CD4-positive, alpha-beta T cell treated with Interleukin-4 for 4 hours (primary cell): ENCODE measurements at regions not wholly inside any gene's neighbourhood (a gene's known extent, or its start where the extent isn't known, plus 50 kb on each side); places are given as distances from the start of the nearest gene placed in this dataset.

ENCODE experiments used
- DNase-seq: peaks from one replicate; pipeline ENCODE4 v3.0.0-alpha.2; 2020

DNA sequence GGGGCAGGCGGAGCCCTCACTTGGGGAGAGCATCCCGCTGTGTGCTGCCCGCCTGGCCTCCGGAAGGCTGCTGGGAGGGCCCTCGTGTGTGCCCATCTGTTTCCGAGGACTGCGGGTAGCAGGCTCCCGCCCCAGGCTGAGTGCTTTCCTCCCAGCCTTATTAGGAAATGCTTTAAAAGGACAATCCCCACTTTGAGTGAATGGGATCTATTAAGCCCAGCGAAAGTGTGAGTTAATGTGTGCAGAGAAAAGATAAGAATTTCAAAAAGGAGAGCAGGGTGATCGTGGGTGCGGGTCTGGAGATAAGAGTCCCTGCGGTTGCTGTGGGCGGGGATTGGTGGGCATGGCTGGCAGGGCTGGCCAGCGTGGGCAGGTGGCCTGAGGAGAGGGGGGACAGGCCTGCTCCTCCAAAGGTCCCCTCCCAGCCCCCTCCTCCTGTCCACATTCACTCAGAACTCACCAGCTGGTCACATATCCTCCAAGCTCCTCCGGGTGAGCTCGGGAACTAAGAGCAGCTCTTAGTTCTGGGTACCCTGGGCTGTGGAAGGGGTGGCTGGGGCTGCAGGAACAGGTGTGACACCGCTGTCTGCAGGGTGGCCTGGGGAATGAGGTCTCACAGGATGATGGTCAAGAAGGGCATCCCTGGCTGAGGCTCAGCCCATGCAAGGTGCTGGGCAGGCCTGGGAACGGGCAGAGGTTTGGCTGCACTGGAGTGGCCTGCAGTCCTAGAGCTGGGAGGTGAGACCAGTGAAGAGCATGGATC, 1260.3 kb downstream of the BRD1 start:
- DNase-seq: no peak

DNA sequence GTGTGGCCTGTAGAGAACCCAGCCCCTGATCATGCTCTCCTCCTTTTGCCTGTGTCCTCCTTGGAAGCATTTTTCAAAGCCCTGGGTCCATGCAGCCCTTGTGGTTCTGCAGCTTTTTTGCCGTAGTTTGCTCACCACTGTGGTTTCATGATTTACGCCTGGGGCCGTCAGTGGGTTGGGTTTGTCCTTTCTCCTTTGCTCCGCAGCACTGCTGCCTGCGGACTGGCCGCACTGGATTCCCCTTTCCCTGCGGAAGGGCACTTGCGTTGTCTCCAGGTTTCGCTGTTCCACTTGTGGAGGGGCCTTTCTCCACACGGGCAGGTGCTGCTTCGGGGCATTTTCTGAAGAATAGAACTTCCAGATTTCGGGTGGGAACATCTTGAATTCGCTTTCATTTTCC, 1260.9 kb downstream of the BRD1 start:
- DNase-seq: no peak

DNA sequence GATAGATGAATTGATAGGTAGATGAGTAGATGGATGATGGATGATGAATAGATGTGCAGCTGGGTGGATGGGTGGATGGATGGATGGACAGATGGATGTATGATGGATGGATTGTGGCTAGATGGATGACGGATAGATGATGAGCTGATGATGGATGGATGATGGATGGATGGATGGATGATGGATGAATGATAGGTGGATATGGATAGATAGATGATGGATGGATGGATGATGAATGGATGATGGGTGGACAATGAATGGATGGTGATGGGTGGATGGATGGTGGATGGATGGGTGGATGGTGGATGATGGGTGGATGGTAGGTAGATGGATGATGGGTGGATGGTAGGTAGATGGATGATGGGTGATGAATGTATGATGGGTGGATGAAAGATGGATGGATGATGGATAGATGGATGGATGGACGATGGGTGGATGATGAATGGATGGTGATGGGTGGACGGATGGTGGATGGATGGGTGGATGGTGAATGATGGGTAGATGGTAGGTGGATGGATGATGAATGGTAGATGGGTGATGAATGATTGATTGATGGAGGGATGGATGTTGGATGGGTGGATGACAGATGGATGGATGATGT, 1261.7 kb downstream of the BRD1 start:
- DNase-seq: no peak

DNA sequence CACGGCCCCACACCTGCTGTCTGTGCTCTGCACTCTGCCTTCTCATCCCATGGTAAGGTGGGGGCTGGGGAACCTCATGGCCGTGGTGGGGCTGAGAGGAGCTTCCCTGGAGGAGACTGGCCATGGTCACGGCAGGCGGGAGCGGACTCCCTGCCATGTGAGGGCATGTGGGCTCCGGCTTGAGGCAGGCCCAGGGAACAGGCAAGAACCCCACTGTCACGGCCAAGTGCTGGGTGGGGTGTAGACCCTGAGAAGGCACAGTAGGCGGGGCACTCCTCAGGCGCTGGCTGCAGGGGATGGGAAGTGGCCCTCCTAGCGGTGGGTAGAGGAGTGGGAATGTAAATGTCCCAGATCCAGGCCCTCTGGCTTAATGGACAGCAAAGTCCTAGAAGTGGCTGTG, 1262.7 kb downstream of the BRD1 start:
- DNase-seq: no peak

DNA sequence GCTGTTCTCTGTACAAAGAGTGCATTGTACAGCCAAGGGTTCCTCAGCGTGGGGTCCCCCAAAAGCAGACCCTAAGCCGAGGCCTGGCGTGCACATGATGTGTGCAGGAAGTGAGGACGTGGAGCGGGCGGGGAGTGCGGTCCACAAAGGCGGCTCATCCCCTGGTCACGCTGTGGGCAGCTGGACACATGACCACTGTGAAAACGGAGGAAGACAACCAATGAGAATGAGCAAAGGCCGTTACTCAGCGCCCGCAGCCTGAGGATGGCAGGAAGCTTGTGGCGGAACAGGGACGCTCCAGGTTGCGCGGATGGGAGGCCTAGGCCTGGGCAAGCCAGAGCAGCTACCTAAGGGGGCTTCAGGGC, 1263.7 kb downstream of the BRD1 start:
- no peak for DNase-seq

DNA sequence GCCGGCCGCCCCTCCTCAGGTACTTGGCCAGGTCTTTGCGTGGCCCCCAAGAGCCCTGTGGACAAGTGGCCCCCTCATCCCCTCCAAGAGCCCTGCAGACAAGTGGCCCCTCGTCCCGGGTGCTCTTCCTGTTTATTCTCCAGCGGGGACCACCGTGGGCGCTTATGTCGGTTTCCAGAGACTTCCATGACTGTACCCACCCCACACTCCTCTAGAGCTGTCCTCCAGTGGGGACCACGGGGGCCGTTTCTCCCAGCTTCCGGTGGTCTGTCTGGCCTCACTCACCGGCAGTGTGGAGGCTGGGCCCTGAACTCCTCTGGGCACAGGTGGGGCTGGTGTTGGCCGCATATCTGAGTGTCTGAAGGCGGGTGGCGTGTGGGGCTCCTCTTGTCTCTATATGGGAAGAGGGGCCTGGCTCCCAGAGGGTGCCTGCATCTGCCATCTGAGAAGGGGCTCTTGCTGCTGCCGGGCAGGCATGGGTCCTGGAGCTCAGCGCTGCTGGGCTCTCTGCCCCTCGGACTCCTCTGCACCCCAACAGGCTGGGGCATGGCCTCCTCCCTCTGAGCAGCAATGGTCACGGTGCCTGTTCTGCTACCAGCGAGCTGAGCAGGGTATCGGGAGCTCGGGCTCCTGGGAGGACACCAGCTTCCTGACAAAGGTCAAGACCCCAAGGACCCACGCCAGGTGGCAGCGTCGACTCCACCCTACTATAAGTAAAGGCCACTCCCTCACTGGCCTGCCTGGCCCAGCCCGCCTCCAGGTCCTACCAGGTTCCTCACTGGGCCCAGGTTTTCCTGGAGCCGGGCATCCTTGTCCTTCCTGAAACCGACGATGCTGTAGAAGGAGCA, 1264.3 kb downstream of the BRD1 start:
- no peak for DNase-seq

DNA sequence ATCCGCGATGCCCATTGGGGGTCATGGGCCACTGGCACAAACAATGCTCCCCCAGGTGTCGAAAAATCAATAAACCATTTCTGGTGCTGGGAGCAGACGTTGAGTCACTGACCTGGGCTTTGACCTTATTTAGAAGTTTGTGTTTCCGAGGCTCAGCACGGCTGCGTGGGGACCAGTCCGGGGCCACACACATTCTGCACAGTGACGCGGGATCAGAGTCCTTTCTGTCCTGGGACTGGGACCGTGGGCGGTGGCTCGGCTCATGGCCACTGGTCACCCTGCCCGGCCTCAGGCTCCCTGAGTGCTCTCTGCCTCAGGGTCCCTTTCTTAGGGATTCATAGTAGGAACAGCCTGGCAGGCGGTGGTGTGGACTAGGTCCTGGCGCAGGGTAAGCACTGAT, 1266.0 kb downstream of the BRD1 start:
- DNase-seq: no peak

DNA sequence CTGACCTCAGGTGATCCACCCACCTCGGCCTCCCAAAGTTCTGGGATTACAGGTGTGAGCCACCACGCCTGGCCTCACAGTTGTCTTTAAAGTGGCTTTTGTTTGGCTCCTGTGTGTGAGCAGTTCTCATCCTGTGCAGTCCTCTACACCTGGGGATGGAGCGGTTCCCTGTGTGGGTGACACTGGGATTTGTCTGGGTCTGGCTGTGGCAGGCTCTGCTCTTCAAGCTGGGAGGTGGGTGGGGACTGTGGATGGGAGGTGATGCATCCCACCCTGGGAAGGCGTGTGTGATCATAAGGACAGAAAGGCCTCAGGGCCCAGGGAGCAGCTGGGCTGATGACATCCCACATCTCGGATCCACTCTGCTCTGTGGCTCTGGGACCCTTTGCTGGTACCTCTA, 1266.8 kb downstream of the BRD1 start:
- no peak for DNase-seq

DNA sequence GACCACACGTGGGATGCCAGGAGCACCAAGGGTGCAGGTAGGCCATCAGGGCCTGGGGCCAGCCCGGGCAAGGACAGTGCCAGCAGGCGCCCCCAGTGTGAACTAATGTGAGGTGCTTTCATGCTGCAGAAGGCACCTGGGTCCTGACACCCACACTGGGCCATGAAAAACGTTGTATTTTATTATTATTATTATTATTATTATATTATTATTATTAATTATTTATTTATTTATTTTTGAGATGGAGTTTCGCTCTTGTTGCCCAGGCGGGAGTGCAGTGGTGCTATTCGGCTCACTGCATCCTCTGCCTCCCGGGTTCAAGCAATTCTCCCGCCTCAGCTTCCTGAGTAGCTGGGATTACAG, 1267.3 kb downstream of the BRD1 start:
- no peak for DNase-seq

DNA sequence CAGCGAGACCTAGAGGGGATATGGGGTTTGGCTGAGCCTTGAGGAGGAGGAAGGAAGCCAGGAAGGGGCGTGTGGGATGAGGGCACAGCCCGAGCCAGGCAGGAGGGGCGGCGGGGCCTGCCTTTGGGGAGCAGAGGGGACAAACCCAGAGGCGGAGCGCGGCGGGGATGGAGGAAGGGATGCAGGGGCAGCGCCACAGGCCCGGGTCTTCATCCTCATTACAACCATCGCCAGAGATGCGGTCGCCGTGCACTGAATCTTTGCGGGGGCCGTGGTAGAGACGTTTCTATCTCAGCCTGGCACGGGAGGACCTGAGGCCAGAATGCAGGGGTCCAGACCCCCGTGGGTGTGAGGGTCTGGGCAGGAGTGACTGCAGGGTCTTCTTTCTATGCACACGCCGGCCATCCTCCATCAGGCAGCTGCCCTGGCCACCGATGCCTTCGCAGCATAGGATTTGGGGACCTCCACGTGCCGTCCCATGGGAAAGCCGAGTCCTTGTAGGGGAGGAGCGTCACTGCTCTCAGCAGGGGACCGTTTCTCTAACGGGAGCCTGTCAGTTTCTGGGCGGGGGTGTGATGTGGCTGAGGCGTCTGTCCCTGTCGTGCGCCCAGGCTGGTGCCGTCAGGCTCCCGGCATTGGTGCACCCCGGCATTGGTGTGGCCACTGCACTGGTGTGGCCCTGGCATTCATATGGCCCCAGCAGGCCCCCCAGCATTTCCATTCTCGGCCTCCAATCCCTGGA, 1267.9 kb downstream of the BRD1 start:
- DNase-seq: no peak

DNA sequence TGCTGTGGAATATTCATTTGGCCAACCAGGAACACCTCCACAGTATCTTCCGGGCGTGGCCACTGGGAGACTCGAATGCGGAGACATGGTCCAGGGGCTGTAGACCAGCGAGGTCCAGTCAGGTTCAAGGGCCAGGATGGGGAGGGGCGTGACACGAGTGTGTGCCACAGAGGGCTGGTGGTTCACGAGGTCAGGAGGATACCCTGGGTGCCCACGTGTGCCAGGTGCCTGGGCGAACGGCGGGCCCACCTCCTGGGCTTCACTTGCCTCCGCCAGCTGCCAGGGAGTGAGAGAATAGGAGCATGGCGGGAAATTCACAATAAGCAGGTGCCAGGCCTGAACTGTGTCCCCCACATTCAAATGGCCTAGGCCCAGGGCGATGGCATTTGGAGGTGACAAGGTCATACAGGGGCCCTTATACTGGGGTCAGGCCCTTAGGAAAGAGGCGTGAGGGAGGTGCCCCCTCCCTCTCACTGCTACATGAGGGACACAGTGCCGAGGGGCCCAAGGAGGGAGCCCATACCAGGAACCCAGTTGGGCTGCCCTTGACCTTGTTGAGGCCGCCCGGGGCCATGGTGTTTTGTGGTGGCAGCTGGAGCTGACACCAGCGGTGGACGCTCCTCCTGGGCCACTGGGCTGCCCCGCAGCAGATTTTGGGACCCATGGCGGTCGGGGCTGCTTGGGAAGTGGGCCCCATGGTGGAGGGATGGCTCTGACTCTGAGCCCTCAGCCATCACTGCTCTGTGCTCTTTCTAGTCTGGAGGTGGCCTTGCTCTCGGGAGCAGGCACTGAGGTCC, 1268.9 kb downstream of the BRD1 start:
- DNase-seq: no peak

DNA sequence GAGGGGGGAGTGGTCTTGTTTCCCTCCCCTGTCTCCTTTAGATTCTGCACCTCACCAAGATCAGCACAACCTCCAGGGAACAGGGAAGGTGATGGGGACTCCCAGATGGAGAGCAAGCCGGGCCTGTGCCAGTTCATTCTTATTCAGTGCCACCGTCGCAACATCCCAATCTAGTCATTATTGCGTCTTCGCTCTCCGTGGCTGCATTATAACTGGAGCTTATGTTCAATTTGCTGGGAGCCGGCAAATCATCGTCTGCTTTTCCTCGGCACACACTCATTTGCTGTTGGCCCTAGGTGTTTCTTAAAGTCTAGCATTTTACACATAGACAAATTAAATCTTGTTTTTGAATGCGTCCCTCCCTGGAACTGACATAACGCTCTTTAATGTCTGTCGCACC, 1269.7 kb downstream of the BRD1 start:
- no peak for DNase-seq

DNA sequence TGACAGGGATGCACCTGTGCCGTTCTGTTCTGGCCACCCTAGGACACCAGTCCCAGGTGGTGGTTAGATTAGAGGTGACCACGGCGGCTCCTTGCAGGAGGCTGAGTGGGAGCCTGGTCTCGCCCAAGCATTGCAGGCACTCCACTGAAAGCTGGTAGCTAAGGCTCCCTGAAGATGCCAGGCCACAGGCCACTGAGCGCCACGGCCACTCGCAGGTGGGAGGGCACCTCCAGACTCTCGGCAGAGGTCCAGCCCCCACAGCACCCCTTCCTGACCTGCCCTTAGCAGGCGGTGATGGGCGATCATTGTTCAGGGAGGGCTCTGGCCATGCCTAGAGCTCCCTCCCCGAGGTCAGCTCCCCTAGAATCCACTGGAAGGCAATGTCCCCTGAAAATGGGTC, 1270.2 kb downstream of the BRD1 start:
- no peak for DNase-seq

DNA sequence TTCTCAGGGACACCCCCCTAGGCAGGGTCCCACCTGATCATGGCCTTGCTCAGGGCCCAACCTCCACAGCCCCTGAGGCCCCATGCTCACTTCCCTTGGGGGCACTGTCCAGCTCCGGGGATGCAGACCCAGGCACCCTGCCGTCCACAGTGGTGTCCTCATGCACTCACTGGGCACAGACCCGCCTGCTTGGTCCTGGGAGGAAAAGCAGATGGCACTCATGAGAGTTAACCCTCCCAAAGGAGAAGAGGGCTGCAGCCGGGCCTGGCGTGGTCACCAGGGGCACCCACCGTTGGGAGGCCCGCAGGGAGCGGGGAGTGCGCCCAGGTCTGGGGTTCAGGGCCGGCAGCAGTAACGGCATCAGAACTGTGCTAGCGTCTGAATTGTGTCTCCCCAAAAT, 1270.9 kb downstream of the BRD1 start:
- DNase-seq: no peak

DNA sequence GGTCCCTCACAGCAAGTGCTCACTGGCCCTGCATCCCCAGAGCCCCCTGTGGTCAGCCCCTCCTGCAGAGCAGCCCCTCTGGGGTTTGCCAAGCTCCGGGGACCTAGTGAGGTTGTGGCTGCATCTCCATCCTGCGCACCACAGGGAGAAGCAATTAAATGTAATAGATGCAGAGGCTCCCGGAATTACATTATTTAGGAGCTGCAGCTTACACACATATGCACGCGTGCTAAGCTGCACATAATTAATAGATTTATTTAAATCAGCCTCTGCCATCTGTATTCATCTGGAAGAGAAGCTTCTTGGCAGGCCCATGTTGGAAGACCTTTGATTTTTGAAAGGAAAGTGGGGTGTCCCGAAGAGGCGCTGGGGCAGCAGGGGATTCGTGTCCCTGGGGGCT, 1271.5 kb downstream of the BRD1 start:
- DNase-seq: no peak

DNA sequence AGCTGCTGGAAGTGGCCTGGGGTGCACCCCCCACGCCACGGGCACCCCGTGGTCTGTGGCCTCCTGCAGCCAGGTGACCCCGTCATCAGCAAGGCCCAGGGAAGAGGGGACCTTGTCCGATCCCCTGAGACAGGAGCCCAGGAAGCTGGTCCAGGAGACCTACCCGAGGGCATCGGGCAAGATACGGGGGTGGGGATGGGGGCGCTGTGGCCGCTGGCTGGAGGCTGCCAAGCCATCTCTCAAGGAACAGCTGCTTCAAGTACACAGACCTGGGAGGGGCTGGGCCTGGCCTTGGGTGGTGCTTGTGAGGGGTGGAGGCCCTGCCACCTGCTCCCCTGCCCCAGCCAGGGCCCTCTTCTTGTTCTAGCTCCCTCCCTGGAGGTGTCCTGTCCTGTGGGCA, 1272.1 kb downstream of the BRD1 start:
- no peak for DNase-seq

DNA sequence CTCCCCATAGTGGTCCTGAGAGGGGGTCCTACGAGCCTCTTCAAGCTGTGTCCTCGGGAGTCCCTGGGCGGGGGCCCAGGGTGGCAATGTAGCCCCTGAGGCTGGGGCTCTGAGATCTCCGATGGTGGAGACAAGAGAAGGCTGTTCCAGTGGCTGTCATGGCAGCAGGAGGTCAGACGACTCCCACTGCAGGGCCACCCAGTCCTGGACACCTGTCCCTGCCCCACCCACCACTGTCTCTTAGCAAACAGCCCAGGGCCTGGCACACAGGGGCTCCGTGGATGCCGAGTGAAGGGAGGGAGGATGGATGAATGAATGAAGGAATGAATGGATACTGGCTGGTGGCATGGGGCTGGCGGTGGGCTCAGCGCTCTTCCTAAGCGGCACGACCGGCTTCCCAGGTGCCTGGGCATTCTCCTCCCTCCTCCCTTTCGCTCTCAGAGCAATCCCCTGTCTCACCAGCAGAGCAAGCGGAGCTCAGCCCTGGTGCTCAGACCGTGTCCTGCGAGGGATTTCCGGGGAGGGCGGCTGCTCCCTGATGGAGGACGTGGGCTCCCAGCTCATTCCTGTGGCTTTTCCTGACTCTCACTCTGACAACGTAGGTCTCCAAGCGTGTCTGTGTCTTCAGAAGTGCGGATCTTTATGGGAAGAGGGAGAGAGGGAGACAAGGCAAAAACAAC, 1272.6 kb downstream of the BRD1 start:
- DNase-seq: no peak

DNA sequence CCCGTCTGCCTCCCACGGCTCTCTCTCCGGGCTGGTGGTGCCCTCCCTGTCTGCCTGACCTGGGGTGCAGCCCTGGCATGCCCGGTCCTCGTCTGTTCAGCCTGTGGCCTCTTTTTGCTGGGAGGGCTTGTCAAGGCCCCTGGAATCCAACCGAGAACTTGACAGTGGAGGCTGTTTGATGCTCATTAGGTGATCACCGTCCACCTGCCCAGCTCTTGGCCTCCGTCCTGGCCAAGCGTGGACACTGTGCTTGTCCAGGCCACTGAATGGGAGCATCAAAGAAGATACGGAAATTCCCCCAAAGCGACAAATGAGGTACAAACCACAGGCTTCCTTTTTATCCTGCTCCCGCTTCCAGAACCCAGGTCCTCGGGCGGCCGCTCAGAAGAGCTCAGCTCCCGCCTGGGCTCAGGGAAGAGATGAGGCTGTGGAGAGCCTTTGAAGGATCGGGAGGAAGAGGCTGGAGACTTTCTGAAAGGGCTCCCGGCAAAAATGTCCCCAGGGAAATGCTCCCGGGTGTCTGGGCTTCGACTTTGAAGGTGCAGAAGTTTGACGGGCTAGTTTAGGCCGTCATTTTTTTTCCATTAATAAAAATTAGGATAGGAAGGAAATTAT, 1273.9 kb downstream of the BRD1 start:
- DNase-seq: no peak

DNA sequence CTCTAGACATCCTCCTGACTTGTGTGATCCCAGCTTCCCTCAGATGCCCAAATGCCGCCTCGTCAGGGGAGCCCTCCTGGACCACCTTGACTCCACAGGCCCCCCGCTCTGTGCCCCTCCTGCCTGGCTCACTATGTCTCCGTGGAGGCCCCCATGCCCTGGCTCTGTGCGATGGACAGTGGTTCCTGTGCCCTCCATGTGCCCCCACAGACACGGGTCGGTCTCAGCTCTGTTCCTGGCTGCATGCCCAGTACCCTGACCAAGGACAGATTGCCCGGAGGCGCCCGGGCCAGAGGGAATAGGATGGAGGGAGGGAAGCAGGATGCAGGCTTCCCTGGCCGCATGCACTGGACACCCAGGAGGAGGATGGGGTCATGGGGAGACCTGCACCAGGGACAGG, 1274.6 kb downstream of the BRD1 start:
- DNase-seq: no peak

DNA sequence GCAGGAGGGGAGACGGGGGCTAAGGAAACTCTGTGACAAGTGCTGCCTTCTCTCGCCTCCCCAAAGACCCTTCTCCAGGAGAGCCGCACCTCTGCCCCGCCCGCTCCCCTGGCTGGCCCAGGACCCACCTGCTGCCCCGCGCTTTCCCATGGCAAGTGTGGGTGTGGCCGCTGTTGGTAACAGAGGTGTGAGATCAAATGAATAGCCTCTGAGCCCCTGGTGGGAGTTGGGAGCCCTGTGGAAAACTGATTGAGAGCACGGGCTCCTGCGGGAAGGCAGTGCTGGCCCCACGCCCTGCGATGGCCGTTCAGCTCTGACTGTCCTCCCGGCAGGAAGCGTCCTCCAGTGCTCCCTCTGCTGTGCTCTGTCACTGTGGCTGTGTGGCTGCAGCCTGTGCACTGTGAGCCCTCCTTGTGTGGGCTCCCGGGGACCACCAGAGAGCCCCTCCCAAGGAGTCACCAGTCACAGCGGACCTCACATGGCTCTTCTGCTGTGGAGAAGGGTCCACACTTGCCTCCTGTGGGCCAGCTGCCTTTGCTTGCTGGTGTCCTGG, 1275.9 kb downstream of the BRD1 start:
- no peak for DNase-seq

DNA sequence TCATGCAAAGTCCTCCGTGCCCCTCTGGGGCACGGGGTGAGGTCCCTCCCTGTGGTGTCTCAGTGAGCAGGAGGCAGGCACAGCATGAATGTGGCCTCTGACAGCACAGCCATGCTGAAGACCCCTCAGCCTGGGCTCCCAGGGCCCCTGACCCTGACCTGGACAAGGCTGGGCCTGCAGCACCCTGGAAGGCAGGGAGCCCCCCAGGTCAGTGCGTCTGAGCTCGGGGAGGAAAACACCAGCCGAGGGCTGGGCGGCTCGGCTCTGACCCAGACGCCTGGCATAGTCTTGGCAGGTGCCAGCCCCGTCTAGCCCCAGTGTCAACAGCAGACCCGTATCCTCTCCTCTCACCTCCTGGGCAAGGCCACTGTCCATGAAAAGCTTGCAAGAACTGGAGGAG, 1276.6 kb downstream of the BRD1 start:
- DNase-seq: no peak
